Endodermal cell (in vitro differentiated cells): ENCODE measurements at regions not wholly inside any gene's neighbourhood (a gene's known extent, or its start where the extent isn't known, plus 50 kb on each side); places are given as distances from the start of the nearest gene placed in this dataset.

Experiments used
- DNase-seq: peaks from one replicate; pipeline ENCODE4 v3.0.0-alpha.2; 2017
- H3K27ac ChIP-seq: 2 replicates; pipeline ENCODE4 v1.5.1; 2013; ENCODE audit warnings: mild to moderate bottlenecking, low read depth, low read length, moderate library complexity
- H3K27me3 ChIP-seq: 2 replicates; pipeline ENCODE4 v1.6.1; 2013; ENCODE audit warnings: mild to moderate bottlenecking, low read length, moderate library complexity; ENCODE audit not compliant: insufficient read depth, control insufficient read depth, poor library complexity, severe bottlenecking
- H3K36me3 ChIP-seq: 2 replicates; pipeline ENCODE4 v1.7.0; 2013; ENCODE audit warnings: mild to moderate bottlenecking, low read length, moderate library complexity; ENCODE audit not compliant: control insufficient read depth, insufficient read depth
- H3K4me1 ChIP-seq: one replicate; pipeline ENCODE4 v1.7.0; 2013; ENCODE audit warnings: low read length; ENCODE audit not compliant: control insufficient read depth, insufficient read depth
- H3K4me3 ChIP-seq: 2 replicates; pipeline ENCODE4 v1.5.1; 2013; ENCODE audit warnings: mild to moderate bottlenecking, low read length, moderate library complexity
- H3K9ac ChIP-seq: 2 replicates; pipeline ENCODE4 v1.6.1; 2013; ENCODE audit warnings: mild to moderate bottlenecking, low read length, moderate library complexity; ENCODE audit not compliant: poor library complexity, severe bottlenecking; ENCODE audit errors: extremely low read depth
- H3K9me3 ChIP-seq: 2 replicates; pipeline ENCODE4 v1.6.1; 2013; ENCODE audit warnings: mild to moderate bottlenecking, low read length, moderate library complexity; ENCODE audit not compliant: control insufficient read depth
- H3K27ac Mint-ChIP-seq: 2 replicates; pipeline ENCODE4 v1.8.0; 2020; ENCODE audit warnings: mixed read lengths
- H3K27me3 Mint-ChIP-seq: 2 replicates; pipeline ENCODE4 v1.8.0; 2021; ENCODE audit warnings: mild to moderate bottlenecking, mixed read lengths; ENCODE audit not compliant: insufficient read depth
- H3K36me3 Mint-ChIP-seq: 2 replicates; pipeline ENCODE4 v1.8.0; 2020; ENCODE audit warnings: low read depth, mixed read lengths
- H3K4me1 Mint-ChIP-seq: 2 replicates; pipeline ENCODE4 v1.8.0; 2020; ENCODE audit warnings: mixed read lengths
- H3K4me3 Mint-ChIP-seq: 2 replicates; pipeline ENCODE4 v1.8.0; 2020; ENCODE audit warnings: mild to moderate bottlenecking, moderate library complexity, mixed read lengths
- H3K9me3 Mint-ChIP-seq: 2 replicates; pipeline ENCODE4 v1.8.0; 2020; ENCODE audit warnings: mild to moderate bottlenecking, mixed read lengths
- WGBS, 2 experiments: methylation state at CpG; one replicate each; pipeline versions ENCODE4 v1.1.5 to v1.1.7; 2013; ENCODE audit warnings: missing lambda C conversion rate in 2 of 2, mixed read lengths in 1 of 2; ENCODE audit not compliant: insufficient coverage in 1 of 2, insufficient read length in 1 of 2; 5-methylcytosine and 5-hydroxymethylcytosine counted together
- TF ChIP-seq, protein P1 (sequence below): fragments of 200-600 bp; sonication (generic); conservative IDR thresholded peaks from 2 replicates; pipeline ENCODE4 v1.5.0; 2021; ENCODE audit warnings: antibody characterized with exemption, mild to moderate bottlenecking

DNA sequence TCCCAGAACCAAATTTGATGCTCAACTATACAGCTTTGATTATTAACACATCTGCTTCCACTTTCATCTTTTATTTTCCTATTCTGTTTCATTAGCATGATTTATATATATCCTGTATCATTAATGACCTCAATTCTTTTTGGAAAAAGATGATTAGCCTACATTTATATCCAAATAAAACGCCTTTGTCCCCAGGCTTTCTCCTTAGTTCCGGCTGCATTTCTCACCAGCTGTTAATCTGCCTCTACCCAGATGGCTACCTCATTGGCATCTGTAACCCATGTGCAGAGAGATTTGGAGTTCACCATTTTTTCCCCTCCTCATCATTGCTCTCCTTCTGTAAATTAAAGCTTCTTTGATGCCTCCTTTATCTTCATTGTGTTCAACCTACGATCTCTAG, 336.8 kb upstream of the RGS6 start:
- H3K36me3 Mint-ChIP-seq, result peaks cover 21% of the 10 kb centered on the region
- DNase-seq, result no peak
- peaks cover 17% of the 10 kb centered on the region for H3K36me3 ChIP-seq
- H3K4me1 ChIP-seq, result peaks cover 8% of the 10 kb centered on the region
- peaks cover 10% of the 10 kb centered on the region for H3K9me3 Mint-ChIP-seq
- H3K27me3 ChIP-seq, result no peaks in the 10 kb centered on the region
- no peak overlapping the region for H3K4me3 Mint-ChIP-seq
- H3K4me3 ChIP-seq, result no peak overlapping the region
- no peak overlapping the region for H3K27ac Mint-ChIP-seq
- no peak overlapping the region for H3K9ac ChIP-seq
- no peak overlapping the region for H3K27ac ChIP-seq
- no peaks in the 10 kb centered on the region for H3K27me3 Mint-ChIP-seq
- H3K9me3 ChIP-seq, result peaks cover 10% of the 10 kb centered on the region
- TF ChIP-seq, protein P1, sequence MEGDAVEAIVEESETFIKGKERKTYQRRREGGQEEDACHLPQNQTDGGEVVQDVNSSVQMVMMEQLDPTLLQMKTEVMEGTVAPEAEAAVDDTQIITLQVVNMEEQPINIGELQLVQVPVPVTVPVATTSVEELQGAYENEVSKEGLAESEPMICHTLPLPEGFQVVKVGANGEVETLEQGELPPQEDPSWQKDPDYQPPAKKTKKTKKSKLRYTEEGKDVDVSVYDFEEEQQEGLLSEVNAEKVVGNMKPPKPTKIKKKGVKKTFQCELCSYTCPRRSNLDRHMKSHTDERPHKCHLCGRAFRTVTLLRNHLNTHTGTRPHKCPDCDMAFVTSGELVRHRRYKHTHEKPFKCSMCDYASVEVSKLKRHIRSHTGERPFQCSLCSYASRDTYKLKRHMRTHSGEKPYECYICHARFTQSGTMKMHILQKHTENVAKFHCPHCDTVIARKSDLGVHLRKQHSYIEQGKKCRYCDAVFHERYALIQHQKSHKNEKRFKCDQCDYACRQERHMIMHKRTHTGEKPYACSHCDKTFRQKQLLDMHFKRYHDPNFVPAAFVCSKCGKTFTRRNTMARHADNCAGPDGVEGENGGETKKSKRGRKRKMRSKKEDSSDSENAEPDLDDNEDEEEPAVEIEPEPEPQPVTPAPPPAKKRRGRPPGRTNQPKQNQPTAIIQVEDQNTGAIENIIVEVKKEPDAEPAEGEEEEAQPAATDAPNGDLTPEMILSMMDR, result no peak
- 93 to 95% methylated on average over 3 of the region's 3 CpGs for WGBS, 2 experiments
- H3K4me1 Mint-ChIP-seq, result peaks cover 17% of the 10 kb centered on the region

DNA sequence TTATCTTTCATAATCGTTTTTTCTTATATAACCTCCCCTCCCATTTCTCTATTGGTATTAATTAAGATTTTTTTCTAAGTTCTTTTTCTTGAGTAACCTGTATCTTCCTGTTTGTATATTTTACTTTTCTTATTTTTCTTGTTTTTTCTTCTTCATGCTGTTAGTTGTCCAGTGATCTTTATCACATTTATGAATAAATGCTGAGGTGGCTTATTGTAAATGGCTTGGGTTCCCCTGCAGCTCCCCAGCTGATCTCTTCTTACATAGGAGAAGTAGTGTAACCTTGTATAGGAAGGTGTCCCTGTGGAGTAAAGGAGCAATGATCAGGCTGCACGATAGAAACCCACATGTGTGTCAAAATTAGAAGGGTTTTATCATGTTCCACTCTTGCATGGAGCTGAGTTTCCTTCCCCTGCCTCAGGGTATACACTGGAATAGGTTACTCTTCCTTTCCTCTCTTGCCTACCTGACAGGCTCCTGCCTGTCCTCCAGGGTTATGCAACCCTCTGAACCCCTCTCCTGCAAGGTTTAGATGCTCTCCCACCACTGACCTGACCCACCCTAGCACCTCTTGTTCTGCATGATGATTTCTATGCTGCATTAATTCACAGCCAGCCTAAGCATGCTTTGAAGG, 334.8 kb upstream of the RGS6 start:
- H3K9me3 ChIP-seq, result peaks cover 17% of the 10 kb centered on the region
- H3K4me1 ChIP-seq, result peaks cover 8% of the 10 kb centered on the region
- peaks cover 27% of the 10 kb centered on the region for H3K36me3 Mint-ChIP-seq
- TF ChIP-seq, protein P1, result no peak
- H3K27ac Mint-ChIP-seq, result no peak overlapping the region
- WGBS, 2 experiments, result 91% methylated on average over 1 of the region's 2 CpGs; no CpG with 5 or more reads in 1 of the 2 experiments
- DNase-seq, result no peak
- no peak overlapping the region for H3K9ac ChIP-seq
- no peaks in the 10 kb centered on the region for H3K27me3 Mint-ChIP-seq
- peaks cover 17% of the 10 kb centered on the region for H3K9me3 Mint-ChIP-seq
- no peaks in the 10 kb centered on the region for H3K27me3 ChIP-seq
- no peak overlapping the region for H3K4me3 Mint-ChIP-seq
- peaks cover 21% of the 10 kb centered on the region for H3K36me3 ChIP-seq
- H3K4me3 ChIP-seq, result no peak overlapping the region
- H3K4me1 Mint-ChIP-seq, result peaks cover 17% of the 10 kb centered on the region
- H3K27ac ChIP-seq, result no peak overlapping the region

DNA sequence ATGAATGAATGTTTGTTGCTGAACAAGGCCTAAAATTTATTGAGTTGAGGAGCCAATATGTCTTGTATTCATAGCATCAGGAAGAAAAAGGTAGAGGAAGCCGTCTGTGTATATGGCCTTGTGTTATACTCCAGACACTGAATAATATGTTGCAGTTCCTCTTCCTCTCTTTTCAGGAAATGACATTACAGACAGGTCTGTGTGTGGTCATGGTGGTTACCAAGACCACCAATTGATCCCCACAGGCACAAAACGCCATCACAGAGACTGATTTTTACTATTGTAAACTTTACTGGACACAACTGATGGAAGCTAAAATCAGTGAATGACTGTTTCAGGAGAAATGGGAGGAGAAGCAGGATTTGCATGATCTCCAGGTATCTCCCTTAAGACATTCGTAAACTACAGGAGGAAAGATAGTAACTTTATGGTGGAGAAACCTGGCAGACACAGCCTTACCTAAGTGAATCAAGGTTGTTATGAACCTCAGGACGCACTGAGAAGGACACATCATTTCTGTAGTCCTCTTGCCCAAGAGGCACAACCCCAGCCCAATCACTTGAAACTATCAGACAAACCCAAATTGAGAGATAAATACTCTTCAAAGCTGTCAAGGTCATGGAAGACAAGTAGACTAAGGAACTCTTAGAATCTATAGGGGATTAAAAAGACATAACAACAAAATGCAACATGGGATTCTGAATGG, 334.1 kb upstream of the RGS6 start:
- Histone ChIP-seq H3K27me3 (no peaks in the 10 kb centered on the region), H3K36me3 (peaks cover 21% of the 10 kb centered on the region), H3K4me1 (peaks cover 11% of the 10 kb centered on the region), H3K9me3 (peaks cover 17% of the 10 kb centered on the region), H3K27ac (no peak overlapping the region), H3K4me3 (no peak overlapping the region), H3K9ac (no peak overlapping the region)
- Mint-ChIP-seq H3K4me1 (peaks cover 22% of the 10 kb centered on the region), H3K4me3 (no peak overlapping the region), H3K36me3 (peaks cover 27% of the 10 kb centered on the region), H3K27ac (no peak overlapping the region), H3K27me3 (no peaks in the 10 kb centered on the region), H3K9me3 (peaks cover 17% of the 10 kb centered on the region)
- no peak for DNase-seq
- WGBS, 2 experiments, result 92 to 93% methylated on average over 2 to 4 of the region's 4 CpGs
- TF ChIP-seq, protein P1, result no peak
